ENCODE measurements at regions not wholly inside any gene's neighbourhood (a gene's known extent, or its start where the extent isn't known, plus 50 kb on each side); places are given as distances from the start of the nearest gene placed in this dataset.

- TF ChIP-seq, protein P1, sequence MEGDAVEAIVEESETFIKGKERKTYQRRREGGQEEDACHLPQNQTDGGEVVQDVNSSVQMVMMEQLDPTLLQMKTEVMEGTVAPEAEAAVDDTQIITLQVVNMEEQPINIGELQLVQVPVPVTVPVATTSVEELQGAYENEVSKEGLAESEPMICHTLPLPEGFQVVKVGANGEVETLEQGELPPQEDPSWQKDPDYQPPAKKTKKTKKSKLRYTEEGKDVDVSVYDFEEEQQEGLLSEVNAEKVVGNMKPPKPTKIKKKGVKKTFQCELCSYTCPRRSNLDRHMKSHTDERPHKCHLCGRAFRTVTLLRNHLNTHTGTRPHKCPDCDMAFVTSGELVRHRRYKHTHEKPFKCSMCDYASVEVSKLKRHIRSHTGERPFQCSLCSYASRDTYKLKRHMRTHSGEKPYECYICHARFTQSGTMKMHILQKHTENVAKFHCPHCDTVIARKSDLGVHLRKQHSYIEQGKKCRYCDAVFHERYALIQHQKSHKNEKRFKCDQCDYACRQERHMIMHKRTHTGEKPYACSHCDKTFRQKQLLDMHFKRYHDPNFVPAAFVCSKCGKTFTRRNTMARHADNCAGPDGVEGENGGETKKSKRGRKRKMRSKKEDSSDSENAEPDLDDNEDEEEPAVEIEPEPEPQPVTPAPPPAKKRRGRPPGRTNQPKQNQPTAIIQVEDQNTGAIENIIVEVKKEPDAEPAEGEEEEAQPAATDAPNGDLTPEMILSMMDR (IDR thresholded peaks at IDR 0.05) = no peak
- no peak for TF ChIP-seq POLR2AphosphoS5 (IDR thresholded peaks at IDR 0.05)
- no peak for TF ChIP-seq POLR2A (IDR thresholded peaks at IDR 0.05)
These were observed 812.0 kb upstream of the NCAM2 start for GRCh38 chr21:20186186-20186585.
